ENCODE measurements at regions not wholly inside any gene's neighbourhood (a gene's known extent, or its start where the extent isn't known, plus 50 kb on each side); places are given as distances from the start of the nearest gene placed in this dataset.

GRCh38 chr2:105645938-105646773 lies 98.6 kb upstream of the NCK2 start:
- TF ChIP-seq POLR2AphosphoS5 (IDR thresholded peaks at IDR 0.05; ENCODE audit: low read depth, low read length) (no peak), TAF1 (IDR thresholded peaks at IDR 0.05; ENCODE audit: low read depth, low read length) (no peak), POLR2A (IDR thresholded peaks at IDR 0.05; ENCODE audit: low read depth, low read length) (no peak), PAX5 (IDR thresholded peaks at IDR 0.05; ENCODE audit: insufficient read depth, low read length, severe bottlenecking) (no peak), SPI1 (IDR thresholded peaks at IDR 0.05; ENCODE audit: low read depth, low read length) (no peak)
